ES-I3 (cell line): ENCODE measurements at regions not wholly inside any gene's neighbourhood (a gene's known extent, or its start where the extent isn't known, plus 50 kb on each side); places are given as distances from the start of the nearest gene placed in this dataset.
"Not testable (repeated sequence)": the region's sequence is repeated elsewhere in the genome, so short reads cannot be mapped to it uniquely, and the experiment has no call there.

Experiments
- H3K36me3 ChIP-seq: 2 replicates; pipeline ENCODE4 v1.6.1; 2013; ENCODE audit warnings: mild to moderate bottlenecking, low read length, control low read depth, moderate library complexity; ENCODE audit not compliant: insufficient read depth
- H3K4me1 ChIP-seq: 2 replicates; pipeline ENCODE4 v1.6.1; 2013; ENCODE audit warnings: mild to moderate bottlenecking, control low read depth, low read length; ENCODE audit not compliant: insufficient read depth
- H3K9ac ChIP-seq: 2 replicates; pipeline ENCODE4 v1.6.1; 2013; ENCODE audit warnings: low read depth, mild to moderate bottlenecking, low read length, moderate library complexity
- H3K9me3 ChIP-seq: 2 replicates; pipeline ENCODE4 v1.6.1; 2013; ENCODE audit warnings: mild to moderate bottlenecking, low read length, moderate library complexity; ENCODE audit not compliant: control insufficient read depth, insufficient read depth

DNA sequence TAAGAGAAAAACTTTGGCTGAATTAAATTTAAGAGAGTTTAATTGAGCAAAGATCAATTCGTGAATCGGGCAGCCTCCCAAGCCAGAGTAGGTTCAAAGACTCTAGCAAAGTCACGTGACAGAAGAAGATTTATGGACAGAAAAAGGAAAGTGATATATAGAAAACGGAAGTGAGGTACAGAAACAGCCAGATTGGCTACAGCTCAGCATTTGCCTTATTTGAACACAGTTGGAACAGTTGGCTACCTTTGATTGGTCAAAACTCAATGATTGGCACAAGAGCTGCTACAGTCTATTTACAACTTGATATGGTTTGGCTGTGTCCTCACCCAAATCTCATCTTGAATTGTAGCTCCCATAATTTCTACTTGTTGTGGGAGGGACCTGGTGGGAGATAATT, 102.6 kb downstream of the PLG start:
- no peaks in the 10 kb centered on the region for H3K36me3 ChIP-seq
- H3K9ac ChIP-seq, result no peak overlapping the region
- 0 out of 2 replicates have a peak, but pooled peaks cover 3% of the 10 kb centered on the region for H3K9me3 ChIP-seq
- no peaks in the 10 kb centered on the region for H3K4me1 ChIP-seq

DNA sequence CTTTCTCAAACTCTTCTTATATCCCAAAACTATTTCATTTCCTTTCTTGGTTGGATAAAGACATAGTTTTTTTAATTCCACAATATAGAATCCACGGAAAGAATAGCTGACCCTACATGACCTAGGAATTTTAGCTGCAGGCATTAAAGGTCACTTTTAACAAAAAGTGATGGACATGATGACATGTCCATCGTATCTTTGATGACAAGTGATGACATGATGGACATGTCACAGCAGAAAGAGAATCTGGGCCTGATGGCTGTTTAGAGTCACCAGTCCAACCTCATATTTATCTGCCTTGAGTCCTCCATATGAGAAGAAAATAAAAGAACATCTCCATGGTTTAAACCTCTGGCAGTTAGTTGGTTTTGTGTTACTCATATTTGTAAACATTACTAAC, 106.2 kb downstream of the PLG start:
- Histone ChIP-seq H3K9ac (no peak overlapping the region), H3K4me1 (no peaks in the 10 kb centered on the region), H3K9me3 (no peaks in the 10 kb centered on the region)

DNA sequence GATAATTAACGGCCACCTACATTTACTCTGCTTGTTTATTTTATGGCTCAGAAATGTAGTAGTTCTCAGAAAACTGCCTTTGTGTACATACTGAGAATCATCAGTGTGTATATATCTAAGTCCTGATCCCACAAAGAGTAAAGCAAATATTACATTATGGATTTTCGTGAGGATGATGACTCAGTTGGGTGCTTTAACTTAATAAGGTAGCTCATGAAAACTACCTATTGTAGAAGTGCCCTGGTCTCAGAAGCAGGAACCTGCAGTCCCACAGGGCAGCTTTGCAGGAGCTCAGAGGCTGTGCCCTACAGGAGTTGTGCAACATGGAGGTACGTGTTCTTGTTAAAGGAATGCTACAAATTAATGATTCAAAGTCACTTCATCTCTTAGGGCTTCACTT, 108.2 kb downstream of the PLG start:
- no peaks in the 10 kb centered on the region for H3K4me1 ChIP-seq
- H3K36me3 ChIP-seq, result no peaks in the 10 kb centered on the region
- no peaks in the 10 kb centered on the region for H3K9me3 ChIP-seq
- H3K9ac ChIP-seq, result no peak overlapping the region

More for the DNA sequence above, 106.2 kb downstream of the PLG start:
- no peaks in the 10 kb centered on the region for H3K36me3 ChIP-seq

DNA sequence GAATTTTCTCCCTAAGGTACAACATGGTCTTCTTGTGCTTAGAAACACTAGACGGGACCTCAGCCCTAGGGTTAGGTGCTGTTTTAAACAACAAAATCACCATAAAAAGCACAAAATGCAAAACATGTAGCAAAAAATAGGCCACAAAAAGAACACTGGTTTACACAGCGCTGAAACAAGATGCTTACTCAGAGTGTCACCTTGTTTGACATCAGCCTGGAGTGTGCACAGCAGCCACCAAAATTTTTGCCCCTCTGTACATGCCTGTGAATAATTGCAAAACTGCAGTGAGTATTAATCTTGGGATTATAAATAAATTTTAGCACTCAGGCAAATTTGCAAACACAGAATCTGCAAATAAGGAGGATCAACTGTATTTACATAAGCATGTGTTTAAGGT, 110.1 kb downstream of the PLG start:
- Histone ChIP-seq H3K4me1 (no peaks in the 10 kb centered on the region), H3K36me3 (no peaks in the 10 kb centered on the region), H3K9ac (no peak overlapping the region), H3K9me3 (no peaks in the 10 kb centered on the region)

DNA sequence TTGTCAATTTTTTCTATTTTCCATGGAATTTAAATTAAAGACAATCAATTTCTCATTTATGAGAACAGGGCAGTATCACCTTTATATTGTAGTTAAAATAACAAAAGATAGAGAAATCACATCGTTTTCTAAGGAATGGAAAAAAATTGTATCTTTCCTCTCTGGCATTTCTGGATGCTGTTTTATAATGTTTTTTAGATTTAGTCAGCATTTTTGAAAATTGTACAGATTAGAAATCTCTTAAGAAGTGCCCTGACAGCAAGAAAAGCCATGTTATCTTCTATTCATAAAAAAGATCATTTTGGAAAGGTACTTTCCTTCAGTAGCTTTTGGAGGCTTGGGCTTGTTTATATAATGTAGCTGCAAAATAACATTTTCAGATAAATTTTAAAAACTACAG, 116.9 kb downstream of the PLG start:
- H3K4me1 ChIP-seq, result no peaks in the 10 kb centered on the region
- no peaks in the 10 kb centered on the region; the same call in none of the 2 replicates for H3K9me3 ChIP-seq

DNA sequence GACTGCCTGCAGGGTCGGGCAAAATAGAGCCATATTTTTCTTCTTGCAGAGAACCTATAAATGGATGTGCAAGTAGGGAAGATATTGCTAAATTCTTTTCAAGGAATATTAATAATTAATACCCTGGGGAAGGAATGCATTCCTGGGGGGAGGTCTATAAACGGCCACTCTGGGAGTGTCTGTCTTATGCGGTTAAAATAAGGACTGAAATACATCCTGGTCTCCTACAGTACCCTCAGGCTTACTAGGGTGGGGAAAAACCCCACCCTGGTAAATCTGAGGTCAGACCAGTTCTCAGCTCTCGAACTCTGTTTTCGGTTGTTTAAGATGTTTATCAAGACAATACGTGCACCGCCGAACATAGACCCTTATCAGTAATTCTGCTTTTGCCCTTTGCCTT, 118.6 kb downstream of the PLG start:
- not testable (repeated sequence) for H3K9ac ChIP-seq, H3K4me1 ChIP-seq, H3K9me3 ChIP-seq, H3K36me3 ChIP-seq

More for the DNA sequence above, 116.9 kb downstream of the PLG start:
- Histone ChIP-seq H3K9ac (no peak overlapping the region), H3K36me3 (no peaks in the 10 kb centered on the region)

DNA sequence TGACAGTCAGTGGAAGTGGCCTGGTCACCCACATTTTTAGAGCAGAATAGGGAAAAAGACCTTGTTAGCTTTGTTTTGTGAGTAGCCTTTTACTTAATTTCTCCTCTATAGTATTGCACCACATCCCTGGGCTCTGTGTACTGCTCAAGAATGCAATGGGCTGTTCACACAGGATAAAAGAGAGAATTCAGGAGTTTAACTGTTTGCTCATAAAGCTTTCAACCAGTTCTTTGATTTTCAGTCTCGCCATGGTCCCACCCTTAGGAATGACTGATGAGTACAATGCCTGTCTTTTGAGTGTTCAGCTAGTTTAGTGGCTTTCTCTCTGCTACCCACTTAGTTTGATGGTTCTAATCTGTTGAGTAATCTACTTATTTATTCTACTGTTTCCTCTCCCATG, 129.7 kb downstream of the PLG start:
- H3K9ac ChIP-seq, result no peak overlapping the region

DNA sequence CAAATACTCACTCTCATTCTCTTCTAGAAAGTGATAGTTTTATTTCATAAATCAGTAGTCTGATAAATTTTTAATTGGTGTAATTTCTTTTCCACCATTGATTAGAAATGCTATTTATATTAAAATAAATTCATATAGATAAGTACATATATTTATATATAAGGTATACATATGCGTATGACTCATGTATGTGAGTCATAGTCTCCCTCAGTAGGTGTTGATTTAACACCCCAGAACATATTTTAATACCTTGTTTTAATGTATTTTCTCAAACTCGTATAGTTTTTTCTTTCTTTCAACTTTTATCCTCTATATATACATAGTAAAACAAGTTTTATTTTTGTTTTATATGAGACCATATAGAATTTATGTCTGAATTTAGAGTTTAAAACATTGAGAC, 130.4 kb downstream of the PLG start:
- H3K36me3 ChIP-seq, result no peaks in the 10 kb centered on the region
- H3K9ac ChIP-seq, result no peak overlapping the region
- H3K4me1 ChIP-seq, result peaks cover 6% of the 10 kb centered on the region; the same call in 1 of the 2 replicates
- no peaks in the 10 kb centered on the region for H3K9me3 ChIP-seq

More for the DNA sequence above, 129.7 kb downstream of the PLG start:
- peaks cover 6% of the 10 kb centered on the region; the same call in 1 of the 2 replicates for H3K4me1 ChIP-seq
- H3K36me3 ChIP-seq, result no peaks in the 10 kb centered on the region
- no peaks in the 10 kb centered on the region for H3K9me3 ChIP-seq

DNA sequence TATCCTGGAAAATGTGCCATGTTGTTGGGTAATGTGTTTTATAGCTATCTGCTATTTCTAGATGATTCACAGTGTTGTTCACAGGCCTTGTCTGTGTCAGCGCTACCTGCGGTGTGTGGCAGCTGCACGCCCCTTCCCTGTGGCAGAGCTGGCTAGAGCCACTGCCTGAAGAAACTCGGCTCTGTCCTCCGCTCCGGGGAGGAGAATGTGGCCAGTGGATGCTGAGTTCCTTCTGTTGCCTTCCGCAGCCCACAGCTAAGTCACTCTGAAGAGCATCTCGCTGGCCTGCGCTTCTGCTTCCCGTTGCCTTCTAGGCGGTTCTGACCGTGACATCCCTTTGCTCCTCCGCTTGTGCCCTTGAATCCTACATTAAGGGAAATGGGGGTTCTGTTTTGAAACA, 135.1 kb downstream of the PLG start:
- Histone ChIP-seq H3K4me1 (no peaks in the 10 kb centered on the region), H3K9ac (no peak overlapping the region), H3K36me3 (no peaks in the 10 kb centered on the region), H3K9me3 (no peaks in the 10 kb centered on the region)

DNA sequence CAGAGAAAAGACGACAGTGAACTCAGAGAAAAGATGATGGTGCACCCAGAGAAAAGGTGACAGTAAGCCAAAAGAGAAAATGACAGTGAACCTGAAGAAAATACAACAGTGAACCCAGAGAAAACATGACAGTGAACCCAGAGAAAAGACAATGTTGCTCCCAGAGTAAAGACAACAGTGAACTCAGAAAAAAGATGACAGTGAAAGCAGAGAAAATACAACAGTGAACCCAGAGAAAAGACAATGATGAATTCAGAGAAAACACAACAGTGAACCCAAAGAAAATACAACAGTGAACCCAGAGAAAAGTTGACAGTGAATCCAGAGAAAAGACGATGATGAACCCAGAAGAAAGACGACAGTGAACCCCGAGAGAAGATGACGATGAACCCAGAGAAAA, 140.5 kb upstream of the MAP3K4 start:
- Histone ChIP-seq H3K9ac (no peak overlapping the region), H3K4me1 (no peaks in the 10 kb centered on the region), H3K36me3 (no peaks in the 10 kb centered on the region), H3K9me3 (no peaks in the 10 kb centered on the region)

DNA sequence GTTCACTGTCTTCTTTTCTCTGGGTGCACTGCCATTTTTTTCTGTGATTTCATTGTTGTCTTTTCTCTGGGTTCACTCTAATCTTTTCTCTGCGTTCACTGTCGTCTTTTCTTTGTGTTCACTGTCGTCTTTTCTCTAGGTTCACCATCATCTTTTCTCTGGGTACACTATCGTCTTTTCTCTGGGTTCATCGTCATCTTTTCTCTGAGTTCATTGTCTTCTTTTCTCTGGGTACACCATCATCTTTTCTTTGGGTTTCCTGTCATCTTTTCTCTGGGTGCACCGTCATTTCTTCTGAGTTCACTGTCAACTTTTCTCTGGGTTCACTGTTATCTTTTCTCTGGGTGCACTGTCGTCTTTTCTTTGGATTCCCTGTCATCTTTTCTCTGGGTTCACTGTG, 137.6 kb upstream of the MAP3K4 start:
- peaks cover 3% of the 10 kb centered on the region; the same call in 1 of the 2 replicates for H3K9me3 ChIP-seq
- no peaks in the 10 kb centered on the region for H3K4me1 ChIP-seq
- no peaks in the 10 kb centered on the region for H3K36me3 ChIP-seq
- H3K9ac ChIP-seq, result no peak overlapping the region

DNA sequence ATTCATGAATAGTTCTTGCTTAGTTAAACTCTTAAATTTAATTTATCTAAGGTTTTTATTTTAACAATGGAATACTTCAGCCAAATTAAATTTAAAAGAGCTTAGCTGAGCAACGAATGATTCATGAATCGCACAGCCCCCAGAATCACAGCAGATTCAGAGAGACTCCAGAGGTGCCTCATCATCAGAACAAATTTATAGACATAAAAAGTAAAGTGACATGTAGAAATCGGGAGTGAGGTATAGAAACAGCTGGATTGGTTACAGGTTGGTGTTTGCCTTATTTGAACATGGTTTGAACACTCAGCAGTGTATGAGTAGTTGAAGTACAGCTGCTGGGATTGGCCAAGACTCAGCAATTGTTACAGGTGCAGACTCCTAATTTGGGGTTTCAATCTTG, 132.7 kb upstream of the MAP3K4 start:
- Histone ChIP-seq H3K36me3 (no peaks in the 10 kb centered on the region), H3K9me3 (peaks cover 3% of the 10 kb centered on the region; the same call in 1 of the 2 replicates), H3K9ac (no peak overlapping the region), H3K4me1 (no peaks in the 10 kb centered on the region)

DNA sequence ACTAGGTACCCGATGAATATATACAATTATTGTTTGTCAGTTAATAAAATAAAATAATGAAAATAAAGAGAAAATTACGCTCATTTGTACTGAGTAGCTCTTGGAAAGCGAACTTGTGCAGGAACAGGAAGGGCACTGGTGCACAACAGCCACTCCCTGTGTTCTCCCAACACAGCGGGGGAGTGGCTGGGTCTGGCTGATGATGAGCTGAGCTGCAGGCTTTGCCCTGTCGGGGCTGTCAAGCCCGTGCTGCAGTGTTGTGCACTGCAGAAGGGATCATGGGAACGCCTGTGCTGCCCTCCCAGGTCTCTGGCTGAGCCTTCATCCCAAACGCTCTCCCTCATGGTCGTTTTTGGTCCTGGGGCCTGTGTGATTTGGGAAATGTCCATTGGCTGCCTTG, 131.7 kb upstream of the MAP3K4 start:
- H3K4me1 ChIP-seq, result no peaks in the 10 kb centered on the region
- H3K9ac ChIP-seq, result no peak overlapping the region
- peaks cover 3% of the 10 kb centered on the region; the same call in 1 of the 2 replicates for H3K9me3 ChIP-seq
- no peaks in the 10 kb centered on the region for H3K36me3 ChIP-seq

DNA sequence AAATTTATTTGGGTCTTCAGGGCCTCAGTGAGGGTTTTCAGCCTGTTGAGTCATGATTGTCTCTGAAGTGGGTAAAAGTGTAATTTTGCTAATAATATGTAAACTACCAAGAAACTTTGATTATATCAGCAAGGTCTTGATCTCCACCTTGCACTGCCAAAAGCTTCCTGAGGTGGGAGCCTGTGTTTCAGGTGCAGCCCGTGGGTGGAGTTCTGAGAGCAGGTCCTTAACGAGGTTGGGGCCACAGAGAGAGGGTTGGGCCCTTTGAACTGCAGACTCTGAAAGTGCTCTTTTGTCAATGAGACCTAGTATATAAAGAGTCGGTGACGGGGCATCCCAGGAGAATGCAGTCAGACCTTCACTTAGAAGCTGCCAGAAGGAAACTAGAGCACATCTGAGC, 129.7 kb upstream of the MAP3K4 start:
- no peaks in the 10 kb centered on the region for H3K4me1 ChIP-seq
- H3K9ac ChIP-seq, result no peak overlapping the region
- peaks cover 3% of the 10 kb centered on the region; the same call in 1 of the 2 replicates for H3K9me3 ChIP-seq
- no peaks in the 10 kb centered on the region for H3K36me3 ChIP-seq

DNA sequence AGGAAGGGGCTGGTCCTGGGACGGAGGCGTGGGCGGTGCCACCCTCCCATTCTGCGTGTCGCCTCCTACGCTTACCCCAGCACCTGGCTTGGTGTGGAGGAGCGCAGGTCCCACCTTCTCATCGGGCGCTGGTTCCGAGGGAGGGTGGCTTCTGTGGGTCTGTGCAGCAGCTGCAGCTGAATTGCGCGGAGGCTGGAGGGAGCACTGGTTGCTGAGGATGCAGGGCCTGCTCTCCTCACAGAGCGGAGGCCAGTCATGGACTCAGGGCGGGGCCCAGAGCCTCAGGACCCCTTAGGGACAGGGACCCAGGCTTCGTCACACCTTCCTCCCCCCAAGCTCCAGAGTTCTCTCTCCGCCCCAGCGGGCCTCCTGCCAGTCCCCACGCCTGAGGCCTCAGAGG, 127.8 kb upstream of the MAP3K4 start:
- Histone ChIP-seq H3K9ac (no peak overlapping the region), H3K4me1 (no peaks in the 10 kb centered on the region), H3K36me3 (no peaks in the 10 kb centered on the region), H3K9me3 (no peaks in the 10 kb centered on the region)

DNA sequence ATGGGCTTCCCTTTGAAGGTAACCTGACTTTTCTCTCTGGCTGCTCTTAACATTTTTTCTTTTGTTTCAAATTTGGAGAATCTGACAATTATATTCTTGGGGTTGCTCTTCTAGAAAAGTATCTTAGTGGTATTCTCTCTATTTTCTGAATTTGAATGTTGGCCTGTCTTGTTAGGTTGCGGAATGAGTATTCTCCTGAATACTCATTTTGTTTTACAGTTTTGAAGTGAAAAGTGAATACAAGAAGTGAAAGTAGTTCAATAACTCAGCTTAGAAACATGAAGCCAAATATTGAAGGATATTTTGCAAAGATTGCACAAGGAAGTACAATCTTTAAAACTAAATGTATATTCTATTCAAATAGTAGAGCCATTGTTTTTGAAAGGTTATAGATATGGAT, 120.2 kb upstream of the MAP3K4 start:
- no peaks in the 10 kb centered on the region for H3K9me3 ChIP-seq
- no peaks in the 10 kb centered on the region for H3K36me3 ChIP-seq
- no peak overlapping the region for H3K9ac ChIP-seq
- H3K4me1 ChIP-seq, result no peaks in the 10 kb centered on the region
